Spleen (tissue), 11 donors: ENCODE measurements at regions not wholly inside any gene's neighbourhood (a gene's known extent, or its start where the extent isn't known, plus 50 kb on each side); places are given as distances from the start of the nearest gene placed in this dataset.

Source experiments
- DNase-seq: peaks from one replicate; pipeline ENCODE4 v3.0.0-alpha.2; 2020
- H3K27ac ChIP-seq, 8 donors: fragments of 200-600 bp; sonication (generic) in 7 of 8; 1 replicate in 4 of 8; 2 replicates in 4 of 8; pipeline versions ENCODE4 v1.5.0 to v1.8.0; 2016 to 2021; ENCODE audit warnings: inconsistent platforms in 4 of 8, mild to moderate bottlenecking in 4 of 8, moderate library complexity in 1 of 8
- H3K27me3 ChIP-seq, 7 donors: fragments of 200-600 bp; sonication (generic) in 6 of 7; replicated peaks in 1 of 7; 1 replicate in 4 of 7; 2 replicates in 3 of 7; pipeline versions ENCODE4 v1.5.0 to v1.8.0; 2016 to 2021; ENCODE audit warnings: inconsistent platforms in 3 of 7, mild to moderate bottlenecking in 1 of 7
- H3K36me3 ChIP-seq, 6 donors: fragments of 200-600 bp; sonication (generic) in 5 of 6; 1 replicate in 4 of 6; 2 replicates in 2 of 6; pipeline versions ENCODE4 v1.5.0 to v1.8.0; 2016 to 2021; ENCODE audit warnings: inconsistent platforms in 2 of 6
- H3K4me1 ChIP-seq, 6 donors: fragments of 200-600 bp; sonication (generic) in 5 of 6; 1 replicate in 3 of 6; 2 replicates in 3 of 6; pipeline versions ENCODE4 v1.5.0 to v1.8.0; 2016 to 2021; ENCODE audit warnings: inconsistent platforms in 3 of 6
- H3K4me3 ChIP-seq, 8 donors: fragments of 200-600 bp; sonication (generic) in 7 of 8; 1 replicate in 4 of 8; 2 replicates in 4 of 8; pipeline versions ENCODE4 v1.5.0 to v1.8.0; 2016 to 2021; ENCODE audit warnings: inconsistent platforms in 4 of 8, mild to moderate bottlenecking in 4 of 8, moderate library complexity in 2 of 8
- H3K9me3 ChIP-seq, 8 donors: fragments of 200-600 bp; sonication (generic) in 7 of 8; 1 replicate in 4 of 8; 2 replicates in 4 of 8; pipeline versions ENCODE4 v1.5.0 to v1.8.0; 2016 to 2021; ENCODE audit warnings: inconsistent platforms in 4 of 8
- CTCF ChIP-seq, 11 experiments: fragments of 200-600 bp in 7 of 11; fragments of 450-650 bp in 4 of 11; sonication (generic) in 4 of 11; IDR thresholded peaks in 8 of 11; conservative IDR thresholded peaks in 3 of 11; 1 replicate in 7 of 11; 2 replicates in 4 of 11; pipeline versions ENCODE4 v1.4.0 to v1.8.0; 2016 to 2021; ENCODE audit warnings: antibody characterized with exemption in 11 of 11, inconsistent platforms in 4 of 11, mild to moderate bottlenecking in 1 of 11
- POLR2A ChIP-seq, 3 donors: fragments of 450-650 bp; IDR thresholded peaks; one replicate each; pipeline ENCODE4 v1.5.1; 2017; ENCODE audit warnings: antibody characterized with exemption in 3 of 3, mild to moderate bottlenecking in 1 of 3
- POLR2AphosphoS5 ChIP-seq, 3 donors: sonication (generic); formaldehyde crosslinking; IDR thresholded peaks; one replicate each; pipeline ENCODE4 v1.5.1; 2017; ENCODE audit warnings: antibody characterized with exemption in 3 of 3
- WGBS, 5 donors: extraction: QIAGEN DNeasy Blood & Tissue Kit in 3 of 5; methylation state at CpG; one replicate each; pipeline versions ENCODE4 v1.1.5 to v1.1.7; 2013 to 2018; 5-methylcytosine and 5-hydroxymethylcytosine counted together
- intact Hi-C: fragments of 100-400 bp; cut with DNase I; formaldehyde crosslinking; loops from one replicate; pipeline ENCODE4 v1.15.0; 2023; ENCODE audit warnings: low total_unique reads
- donor health status: healthy with polysubstance abuse.
- donor health status: DM: no; HTN: no; CAD: no; lungs with moderate emphysema.
- donor health status: DM: no; HTN: no; CAD: no.
- donor health status: Bipolar disorder and iron deficiency.
- donor health status: healthy.
- donor health status: DM: no; HTN: no; CAD: no.
- donor health status: DM: yes; HTN: yes; CAD: no.

DNA sequence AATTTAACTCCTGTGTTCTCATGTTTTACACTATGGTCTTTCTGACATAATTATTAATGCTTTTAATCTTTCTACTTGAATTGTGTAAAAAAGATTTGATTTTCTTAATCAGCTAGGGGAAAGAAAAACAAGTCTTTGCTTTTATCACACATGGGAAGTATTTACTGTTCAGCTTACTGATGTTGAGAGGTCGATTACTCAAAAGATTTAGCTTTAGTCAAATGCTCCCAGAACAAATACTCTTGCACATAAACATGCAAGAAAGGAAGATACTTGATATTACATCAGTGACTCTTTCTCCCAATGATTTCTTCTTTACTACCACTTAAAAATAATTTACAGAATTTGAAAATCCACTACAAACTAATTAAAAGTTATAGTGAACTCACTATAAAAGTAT lies 198.3 kb upstream of the FAT4 start:
- H3K27ac ChIP-seq, result no peak overlapping the region

DNA sequence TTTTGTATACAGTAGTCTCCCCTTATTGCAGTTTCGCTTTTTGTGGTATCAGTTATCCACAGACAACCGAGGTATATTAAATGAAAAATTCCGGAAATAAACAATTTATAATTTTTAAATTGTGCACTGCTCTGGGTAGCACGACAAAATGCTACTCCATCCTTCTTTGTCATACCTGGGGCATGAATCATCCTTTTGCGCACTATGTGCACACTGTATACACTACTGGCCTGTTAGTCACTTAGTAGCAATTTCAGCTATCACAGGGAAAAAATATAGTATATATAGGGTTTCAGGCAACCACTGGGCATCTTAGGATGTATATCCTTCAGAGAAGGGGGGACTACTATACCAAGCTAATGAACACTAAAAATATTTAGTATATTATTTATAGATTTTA lies 198.8 kb upstream of the FAT4 start:
- H3K27ac ChIP-seq, result no peak overlapping the region
- no peak overlapping the region for H3K4me3 ChIP-seq
- no peaks in the 10 kb centered on the region for H3K4me1 ChIP-seq
- no peaks in the 10 kb centered on the region for H3K36me3 ChIP-seq
- whole genome bisulfite sequencing, 5 donors, result 80 to 96% (median 89%) methylated on average over 5 of the region's 5 CpGs
- TF ChIP-seq POLR2A (IDR thresholded peaks at IDR 0.05) (no peak), CTCF (IDR thresholded peaks at IDR 0.05 in 8 of 11, conservative IDR thresholded peaks at IDR 0.05 in 3 of 11) (no peak), POLR2AphosphoS5 (IDR thresholded peaks at IDR 0.05) (no peak)
- no peaks in the 10 kb centered on the region for H3K9me3 ChIP-seq
- DNase-seq, result no peak
- intact Hi-C loops, result no loop called here
- H3K27me3 ChIP-seq, result no peaks in the 10 kb centered on the region

More for the DNA sequence above, 198.3 kb upstream of the FAT4 start:
- Histone ChIP-seq H3K36me3 (no peaks in the 10 kb centered on the region), H3K27me3 (no peaks in the 10 kb centered on the region), H3K4me3 (no peak overlapping the region), H3K9me3 (no peaks in the 10 kb centered on the region), H3K4me1 (no peaks in the 10 kb centered on the region)
- intact Hi-C loops, result no loop called here
- no peak for DNase-seq
- TF ChIP-seq POLR2AphosphoS5 (IDR thresholded peaks at IDR 0.05), result no peak
- TF ChIP-seq POLR2A (IDR thresholded peaks at IDR 0.05), result no peak
- TF ChIP-seq CTCF (IDR thresholded peaks at IDR 0.05 in 8 of 11, conservative IDR thresholded peaks at IDR 0.05 in 3 of 11), result no peak
- WGBS, 5 donors, result 59 to 80% (median 77%) methylated on average over 1 of the region's 1 CpG

DNA sequence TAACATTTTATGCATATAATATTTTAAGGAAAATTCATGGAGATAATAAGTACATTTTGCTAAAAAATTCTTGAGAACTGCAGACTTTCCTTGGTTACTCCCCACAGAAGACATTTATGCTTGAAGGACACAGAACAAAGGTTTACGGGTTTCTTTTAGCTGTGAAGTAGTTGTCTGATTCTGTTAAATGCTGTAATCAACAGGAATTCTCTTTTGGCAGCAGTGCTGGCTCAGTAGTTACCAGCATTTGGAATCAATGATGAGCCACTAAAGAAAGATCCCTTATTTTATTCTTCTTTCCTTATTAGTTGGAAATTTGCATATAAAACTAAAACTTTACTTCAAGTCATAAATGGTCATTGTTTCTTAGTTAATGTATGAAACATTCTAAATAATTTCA lies 199.3 kb upstream of the FAT4 start:
- Histone ChIP-seq H3K4me3 (no peak overlapping the region), H3K27ac (no peak overlapping the region), H3K27me3 (no peaks in the 10 kb centered on the region), H3K9me3 (no peaks in the 10 kb centered on the region), H3K36me3 (no peaks in the 10 kb centered on the region), H3K4me1 (no peaks in the 10 kb centered on the region)
- WGBS, 5 donors, result 33 to 83% (median 76%) methylated on average over 1 of the region's 1 CpG
- no peak for DNase-seq
- TF ChIP-seq POLR2A (IDR thresholded peaks at IDR 0.05), result no peak
- intact Hi-C loops, result no loop called here

GRCh38 chr4:125112536-125112935 lies 202.2 kb upstream of the FAT4 start:
- DNase-seq, result no peak
- Histone ChIP-seq H3K4me1 (no peaks in the 10 kb centered on the region), H3K4me3 (no peak overlapping the region), H3K36me3 (no peaks in the 10 kb centered on the region), H3K27me3 (no peaks in the 10 kb centered on the region), H3K9me3 (no peaks in the 10 kb centered on the region), H3K27ac (no peak overlapping the region)
- TF ChIP-seq CTCF (IDR thresholded peaks at IDR 0.05 in 8 of 11, conservative IDR thresholded peaks at IDR 0.05 in 3 of 11), result no peak
- TF ChIP-seq POLR2AphosphoS5 (IDR thresholded peaks at IDR 0.05), result no peak
- TF ChIP-seq POLR2A (IDR thresholded peaks at IDR 0.05), result no peak
- WGBS, 5 donors, result 79 to 91% (median 86%) methylated on average over 3 of the region's 3 CpGs
- intact Hi-C loops, result no loop called here

GRCh38 chr4:125111323-125111722 lies 203.4 kb upstream of the FAT4 start:
- intact Hi-C loops, result no loop called here

More at GRCh38 chr4:125111323-125111722, 203.4 kb upstream of the FAT4 start:
- TF ChIP-seq CTCF (IDR thresholded peaks at IDR 0.05 in 8 of 11, conservative IDR thresholded peaks at IDR 0.05 in 3 of 11) (no peak), POLR2AphosphoS5 (IDR thresholded peaks at IDR 0.05) (no peak), POLR2A (IDR thresholded peaks at IDR 0.05) (no peak)
- no peak overlapping the region for H3K27ac ChIP-seq
- WGBS, 5 donors, result 60 to 73% (median 68%) methylated on average over 3 of the region's 3 CpGs
- no peak for DNase-seq
- H3K4me1 ChIP-seq, result no peaks in the 10 kb centered on the region
- H3K36me3 ChIP-seq, result no peaks in the 10 kb centered on the region
- H3K4me3 ChIP-seq, result no peak overlapping the region
- no peaks in the 10 kb centered on the region for H3K9me3 ChIP-seq
- H3K27me3 ChIP-seq, result no peaks in the 10 kb centered on the region
